Cardiac fibroblast (primary cell): ENCODE measurements at regions not wholly inside any gene's neighbourhood (a gene's known extent, or its start where the extent isn't known, plus 50 kb on each side); places are given as distances from the start of the nearest gene placed in this dataset.
"Not testable (repeated sequence)": the region's sequence is repeated elsewhere in the genome, so short reads cannot be mapped to it uniquely, and the experiment has no call there.

ENCODE experiments used
- DNase-seq, 2 donors: peaks; one replicate each; pipeline versions ENCODE4 v3.0.0 to v3.0.0-alpha.2; 2010; ENCODE audit warnings: low read depth in 2 of 2
- H3K4me3 ChIP-seq, 2 donors: replicated peaks in 1 of 2; 1 replicate in 1 of 2; 2 replicates in 1 of 2; pipeline ENCODE4 v1.5.1; 2011; ENCODE audit warnings: low read depth in 2 of 2, low read length in 2 of 2, mild to moderate bottlenecking in 2 of 2, moderate library complexity in 1 of 2
- TF ChIP-seq, protein P1 (sequence below): IDR thresholded peaks from one replicate; pipeline ENCODE4 v1.5.1; 2011; ENCODE audit warnings: low read depth, mild to moderate bottlenecking, low read length, inconsistent platforms

DNA sequence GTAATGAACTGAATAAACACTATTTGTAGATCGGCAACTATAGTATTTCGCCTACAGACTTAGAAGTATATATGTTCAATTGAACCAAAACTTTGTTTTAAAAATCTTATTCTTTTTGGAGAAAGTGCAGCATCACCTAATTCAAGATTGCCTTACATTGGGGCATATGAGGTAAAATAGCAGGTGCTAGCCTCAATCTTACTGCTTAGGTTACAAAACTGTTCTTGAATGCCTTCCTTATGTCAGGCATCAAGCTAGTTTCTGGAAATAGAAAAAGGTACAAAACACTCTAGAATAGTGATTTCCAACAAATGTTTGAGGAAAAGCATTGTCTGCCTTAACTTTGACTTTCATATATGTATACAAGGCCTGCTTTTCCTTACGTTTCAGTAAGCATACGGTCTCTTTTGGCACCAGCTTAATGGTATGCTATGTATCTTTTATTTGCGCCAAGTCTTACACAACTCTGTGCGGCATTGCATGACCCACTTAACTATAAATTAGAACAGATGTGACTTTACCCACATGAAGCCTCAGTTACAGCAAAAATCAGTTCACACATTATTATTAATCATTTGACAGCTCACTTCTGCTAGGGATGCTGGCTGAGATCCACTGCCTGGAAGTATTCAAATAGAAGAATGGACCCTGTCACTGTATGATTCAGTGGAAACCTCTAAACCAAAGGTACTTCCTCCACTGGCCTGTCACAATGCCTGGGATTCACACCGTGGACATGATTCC, 174.1 kb downstream of the PRELID2 start:
- H3K4me3 ChIP-seq = no peak overlapping the region
- TF ChIP-seq, protein P1, sequence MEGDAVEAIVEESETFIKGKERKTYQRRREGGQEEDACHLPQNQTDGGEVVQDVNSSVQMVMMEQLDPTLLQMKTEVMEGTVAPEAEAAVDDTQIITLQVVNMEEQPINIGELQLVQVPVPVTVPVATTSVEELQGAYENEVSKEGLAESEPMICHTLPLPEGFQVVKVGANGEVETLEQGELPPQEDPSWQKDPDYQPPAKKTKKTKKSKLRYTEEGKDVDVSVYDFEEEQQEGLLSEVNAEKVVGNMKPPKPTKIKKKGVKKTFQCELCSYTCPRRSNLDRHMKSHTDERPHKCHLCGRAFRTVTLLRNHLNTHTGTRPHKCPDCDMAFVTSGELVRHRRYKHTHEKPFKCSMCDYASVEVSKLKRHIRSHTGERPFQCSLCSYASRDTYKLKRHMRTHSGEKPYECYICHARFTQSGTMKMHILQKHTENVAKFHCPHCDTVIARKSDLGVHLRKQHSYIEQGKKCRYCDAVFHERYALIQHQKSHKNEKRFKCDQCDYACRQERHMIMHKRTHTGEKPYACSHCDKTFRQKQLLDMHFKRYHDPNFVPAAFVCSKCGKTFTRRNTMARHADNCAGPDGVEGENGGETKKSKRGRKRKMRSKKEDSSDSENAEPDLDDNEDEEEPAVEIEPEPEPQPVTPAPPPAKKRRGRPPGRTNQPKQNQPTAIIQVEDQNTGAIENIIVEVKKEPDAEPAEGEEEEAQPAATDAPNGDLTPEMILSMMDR = no peak
- peak; percentile 25 to 64 for DNase-seq

DNA sequence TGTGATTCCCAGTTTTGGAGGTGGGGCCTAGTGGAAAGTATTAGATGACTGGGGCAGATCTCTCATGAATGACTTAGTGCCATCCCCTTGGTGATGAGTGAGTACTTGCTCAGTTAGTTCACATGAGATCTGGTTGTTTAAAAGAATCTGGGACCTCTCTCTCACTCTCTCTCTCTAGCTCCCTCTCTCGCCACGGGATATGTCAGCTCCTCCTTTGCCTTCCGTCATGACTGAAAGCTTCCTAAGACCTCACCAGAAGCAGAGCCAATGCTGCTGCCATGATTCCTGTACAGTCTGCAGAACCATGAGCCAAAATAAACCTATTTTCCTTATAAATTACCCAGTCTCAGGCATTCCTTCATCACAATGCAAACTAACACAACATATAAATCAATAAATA, 176.7 kb downstream of the PRELID2 start:
- no peak overlapping the region for H3K4me3 ChIP-seq
- no peak for DNase-seq
- TF ChIP-seq, protein P1 = no peak

DNA sequence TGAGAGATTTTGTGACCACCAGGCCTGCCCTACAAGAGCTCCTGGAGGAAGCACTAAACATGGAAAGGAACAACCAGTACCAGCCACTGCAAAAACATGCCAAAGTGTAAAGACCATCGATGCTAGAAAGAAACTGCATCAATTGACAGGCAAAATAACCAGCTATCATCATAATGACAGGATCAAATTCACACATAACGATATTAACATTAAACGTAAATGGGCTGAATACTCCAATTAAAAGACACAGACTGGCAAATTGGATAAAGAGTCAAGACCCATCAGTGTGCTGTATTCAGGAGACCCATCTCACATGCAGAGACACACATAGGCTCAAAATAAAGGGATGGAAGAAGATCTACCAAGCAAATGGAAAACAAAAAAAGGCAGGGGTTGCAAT, 182.4 kb downstream of the PRELID2 start:
- H3K4me3 ChIP-seq, DNase-seq: not testable (repeated sequence)

DNA sequence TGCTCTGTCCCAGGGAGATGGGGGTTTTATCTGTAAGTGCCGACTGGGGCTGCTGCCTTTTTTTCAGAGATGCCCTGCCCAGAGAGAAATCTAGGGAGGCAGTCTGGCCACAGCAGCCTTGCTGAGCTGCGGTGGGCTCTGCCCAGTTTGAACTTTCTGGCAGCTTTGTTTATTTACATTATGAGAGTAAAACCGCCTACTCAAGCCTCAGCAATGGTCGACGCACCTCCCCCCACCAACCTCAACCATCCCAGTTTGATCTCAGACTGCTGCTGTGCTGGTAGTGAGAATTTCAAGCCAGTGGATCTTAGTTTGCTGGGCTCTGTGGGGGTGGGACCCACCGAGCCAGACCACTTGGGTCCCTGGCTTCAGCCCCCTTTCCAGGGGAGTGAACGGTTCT, 188.0 kb downstream of the PRELID2 start:
- H3K4me3 ChIP-seq = not testable (repeated sequence)

DNA sequence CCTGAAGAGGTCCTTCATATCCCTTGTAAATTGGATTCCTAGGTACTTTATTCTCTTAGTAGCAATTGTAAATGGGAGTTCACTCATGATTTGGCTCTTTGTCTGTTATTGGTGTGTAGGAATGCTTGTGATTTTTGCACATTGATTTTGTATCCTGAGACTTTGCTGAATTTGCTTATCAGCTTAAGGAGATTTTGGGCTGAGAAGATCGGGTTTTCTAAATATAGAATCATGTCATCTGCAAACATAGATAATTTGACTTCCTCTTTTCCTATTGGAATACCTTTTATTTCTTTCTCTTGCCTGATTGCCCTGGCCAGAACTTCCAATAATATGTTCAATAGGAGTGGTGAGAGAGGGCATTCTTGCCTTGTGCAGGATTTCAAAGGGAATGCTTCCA, 191.9 kb downstream of the PRELID2 start:
- H3K4me3 ChIP-seq, DNase-seq: not testable (repeated sequence)

More for the DNA sequence above, 188.0 kb downstream of the PRELID2 start:
- DNase-seq = not testable (repeated sequence)

DNA sequence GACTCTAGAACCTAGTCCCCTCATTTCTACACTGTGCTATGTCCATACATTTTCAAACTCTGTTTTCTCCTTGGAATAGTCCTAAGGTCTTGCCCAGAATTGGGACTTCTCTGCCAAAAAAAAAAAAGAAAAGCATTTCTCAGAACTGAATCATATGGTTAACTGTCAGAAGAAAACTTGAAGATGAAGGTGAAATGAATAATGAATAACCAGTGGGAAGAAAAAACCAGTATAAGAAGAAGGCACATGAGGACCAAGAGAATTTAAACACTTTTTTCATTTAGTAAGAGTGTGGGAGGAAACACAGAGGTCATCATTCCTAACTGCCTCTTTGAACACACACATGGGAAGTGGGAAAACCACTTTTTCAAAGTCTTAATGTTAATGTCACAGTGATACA, 197.7 kb downstream of the PRELID2 start:
- DNase-seq = peak in 1 of 2 donors; percentile 13
- TF ChIP-seq, protein P1 = no peak
- H3K4me3 ChIP-seq = no peak overlapping the region

DNA sequence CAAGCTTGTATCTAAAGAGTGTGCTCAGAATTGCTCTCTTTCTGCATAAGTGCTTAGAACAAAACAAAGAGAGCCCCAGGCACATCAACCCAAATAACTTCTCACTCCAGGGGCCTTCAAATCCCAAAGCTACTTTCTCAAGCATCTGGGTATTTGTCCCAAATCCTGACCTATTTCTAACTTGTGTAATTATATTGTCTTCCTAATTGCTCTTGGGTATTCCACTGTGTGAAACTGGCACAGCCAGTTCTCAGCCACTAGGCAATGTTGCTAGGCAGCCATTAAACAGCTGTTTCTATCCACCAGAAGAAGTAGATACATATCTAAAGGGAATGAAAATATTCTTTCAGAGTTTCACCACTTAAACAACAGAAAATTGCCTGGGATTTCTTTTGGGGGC, 198.8 kb downstream of the PRELID2 start:
- DNase-seq = no peak
- no peak overlapping the region for H3K4me3 ChIP-seq
- TF ChIP-seq, protein P1 = no peak

DNA sequence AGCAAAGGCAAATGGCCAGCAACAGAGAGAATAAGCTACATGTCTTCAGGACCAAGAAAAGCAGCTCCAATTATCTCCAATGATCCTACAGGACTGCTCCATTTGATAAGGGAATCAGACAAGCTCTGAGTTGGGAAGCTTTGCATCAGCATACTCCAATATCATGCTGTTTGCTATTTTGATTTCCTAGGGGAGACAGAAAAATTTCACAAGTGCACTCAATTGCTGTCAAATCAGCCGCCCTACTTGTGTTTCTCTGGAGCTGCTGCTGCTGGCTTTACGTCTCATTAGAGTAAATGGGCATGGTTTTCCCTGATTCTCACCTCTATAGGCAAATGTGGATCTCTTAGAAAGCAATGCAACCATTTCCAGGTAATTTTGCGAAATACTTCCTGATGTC, 201.7 kb downstream of the PRELID2 start:
- DNase-seq = no peak
- TF ChIP-seq, protein P1 = no peak

More for the DNA sequence above, 201.7 kb downstream of the PRELID2 start:
- no peak overlapping the region for H3K4me3 ChIP-seq
